Testis (tissue), 2 donors: ENCODE measurements at regions not wholly inside any gene's neighbourhood (a gene's known extent, or its start where the extent isn't known, plus 50 kb on each side); places are given as distances from the start of the nearest gene placed in this dataset.

ENCODE experiments used
- DNase-seq: peaks from one replicate; pipeline ENCODE4 v3.0.0-alpha.2; 2019
- H3K27ac ChIP-seq, 2 donors: fragments of 200-600 bp; sonication (generic); one replicate each; pipeline ENCODE4 v1.5.1; 2019
- H3K27me3 ChIP-seq: fragments of 200-600 bp; sonication (generic); one replicate; pipeline ENCODE4 v1.5.1; 2019
- H3K36me3 ChIP-seq: fragments of 200-600 bp; sonication (generic); one replicate; pipeline ENCODE4 v1.5.1; 2017; ENCODE audit warnings: low read depth; ENCODE audit errors: missing control alignments
- H3K4me1 ChIP-seq: fragments of 200-600 bp; sonication (generic); one replicate; pipeline ENCODE4 v1.5.1; 2019
- H3K4me3 ChIP-seq, 2 donors: fragments of 200-600 bp; sonication (generic); one replicate each; pipeline ENCODE4 v1.5.1; 2017 to 2019
- H3K9me3 ChIP-seq: fragments of 200-600 bp; sonication (generic); one replicate; pipeline ENCODE4 v1.5.1; 2017
- POLR2A ChIP-seq: fragments of 450-650 bp; IDR thresholded peaks from one replicate; pipeline ENCODE4 v1.6.1; 2017; ENCODE audit warnings: antibody characterized with exemption, mild to moderate bottlenecking, moderate library complexity
- WGBS, 2 donors: methylation state at CpG; one replicate each; pipeline ENCODE4 v1.1.5; 2018; 5-methylcytosine and 5-hydroxymethylcytosine counted together
- intact Hi-C: fragments of 100-400 bp; cut with DNase I; formaldehyde crosslinking; loops from one replicate; pipeline ENCODE4 v1.15.1; 2023; ENCODE audit warnings: low total_unique reads
- TF ChIP-seq, protein P1 (sequence below), 3 experiments: fragments of 450-650 bp in 2 of 3; fragments of 200-600 bp in 1 of 3; sonication (generic) in 1 of 3; IDR thresholded peaks; one replicate each; pipeline ENCODE4 v1.5.1; 2016 to 2019; ENCODE audit warnings: antibody characterized with exemption in 3 of 3, mild to moderate bottlenecking in 2 of 3, moderate library complexity in 1 of 3

DNA sequence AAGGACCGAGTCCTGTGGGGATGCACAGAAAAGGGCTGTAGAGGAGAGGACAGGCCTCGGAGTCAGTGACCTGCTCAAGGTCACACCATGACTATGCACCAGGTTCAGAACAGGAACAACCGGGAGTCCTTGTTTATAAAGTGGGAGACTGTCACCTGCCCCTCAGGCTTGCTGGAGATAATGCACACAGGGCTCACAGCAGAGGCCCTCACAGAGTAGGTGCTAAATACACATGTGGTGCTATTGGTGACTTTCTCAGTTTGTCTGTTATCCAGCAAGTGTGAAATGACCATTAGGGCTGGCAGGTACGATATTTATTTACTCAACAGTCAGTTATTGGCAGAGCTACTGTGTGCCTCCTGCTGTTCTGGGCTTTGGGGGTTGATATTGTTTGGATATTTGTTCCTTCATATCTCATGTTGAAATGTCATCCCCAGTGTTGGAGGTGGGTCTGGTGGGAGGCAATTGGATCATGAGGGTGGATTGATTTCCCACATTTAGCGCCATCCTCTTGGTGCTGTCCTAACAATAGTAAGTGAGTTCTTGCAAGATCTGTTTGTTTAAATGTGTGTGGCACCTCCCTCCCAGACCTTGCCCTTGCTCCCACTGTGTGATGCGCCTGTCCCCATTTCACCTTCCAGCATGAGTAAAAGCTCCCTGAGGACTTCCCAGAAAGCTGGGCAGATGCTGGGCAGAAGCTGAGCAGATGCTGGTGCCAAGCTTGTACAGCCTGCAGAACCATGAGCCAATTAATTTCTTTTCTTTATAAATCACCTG, 162.1 kb upstream of the MPHOSPH6 start:
- intact Hi-C loops = no loop called here
- TF ChIP-seq, protein P1, sequence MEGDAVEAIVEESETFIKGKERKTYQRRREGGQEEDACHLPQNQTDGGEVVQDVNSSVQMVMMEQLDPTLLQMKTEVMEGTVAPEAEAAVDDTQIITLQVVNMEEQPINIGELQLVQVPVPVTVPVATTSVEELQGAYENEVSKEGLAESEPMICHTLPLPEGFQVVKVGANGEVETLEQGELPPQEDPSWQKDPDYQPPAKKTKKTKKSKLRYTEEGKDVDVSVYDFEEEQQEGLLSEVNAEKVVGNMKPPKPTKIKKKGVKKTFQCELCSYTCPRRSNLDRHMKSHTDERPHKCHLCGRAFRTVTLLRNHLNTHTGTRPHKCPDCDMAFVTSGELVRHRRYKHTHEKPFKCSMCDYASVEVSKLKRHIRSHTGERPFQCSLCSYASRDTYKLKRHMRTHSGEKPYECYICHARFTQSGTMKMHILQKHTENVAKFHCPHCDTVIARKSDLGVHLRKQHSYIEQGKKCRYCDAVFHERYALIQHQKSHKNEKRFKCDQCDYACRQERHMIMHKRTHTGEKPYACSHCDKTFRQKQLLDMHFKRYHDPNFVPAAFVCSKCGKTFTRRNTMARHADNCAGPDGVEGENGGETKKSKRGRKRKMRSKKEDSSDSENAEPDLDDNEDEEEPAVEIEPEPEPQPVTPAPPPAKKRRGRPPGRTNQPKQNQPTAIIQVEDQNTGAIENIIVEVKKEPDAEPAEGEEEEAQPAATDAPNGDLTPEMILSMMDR (IDR thresholded peaks at IDR 0.05) = no peak
- no peak for TF ChIP-seq POLR2A
- WGBS, 2 donors = 89 to 90% methylated on average over 6 of the region's 6 CpGs
- no peaks in the 10 kb centered on the region for H3K27me3 ChIP-seq
- no peak overlapping the region for H3K4me3 ChIP-seq
- no peak for DNase-seq
- no peaks in the 10 kb centered on the region for H3K36me3 ChIP-seq
- no peak overlapping the region for H3K27ac ChIP-seq
- no peaks in the 10 kb centered on the region for H3K4me1 ChIP-seq
- no peaks in the 10 kb centered on the region for H3K9me3 ChIP-seq

DNA sequence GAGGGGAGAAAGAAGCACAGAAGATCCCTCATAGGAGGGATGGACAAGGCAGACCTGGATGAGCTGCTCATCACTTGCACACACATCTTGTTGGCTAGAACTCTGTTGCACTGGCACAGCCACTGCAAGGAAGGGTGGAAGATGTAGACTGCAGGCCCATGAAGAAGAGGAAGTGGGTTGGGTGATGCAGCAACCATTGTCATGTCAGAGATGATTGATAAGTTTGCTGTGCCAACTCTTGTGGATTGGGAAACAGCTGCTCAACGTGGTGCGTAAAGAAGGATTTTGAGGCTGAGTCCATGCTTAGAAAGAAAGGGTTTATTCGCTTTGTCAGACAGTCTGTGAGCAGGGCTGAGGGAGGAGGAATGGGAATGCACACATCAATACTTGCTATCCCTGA, 161.4 kb upstream of the MPHOSPH6 start:
- intact Hi-C loops = no loop called here
- WGBS, 2 donors = 87 to 92% methylated on average over 3 of the region's 3 CpGs

GRCh38 chr16:82329504-82330192, 159.6 kb upstream of the MPHOSPH6 start:
- intact Hi-C loops = no loop called here
- DNase-seq = no peak
- H3K4me3 ChIP-seq = no peak overlapping the region
- TF ChIP-seq, protein P1 (IDR thresholded peaks at IDR 0.05) = no peak
- no peak for TF ChIP-seq POLR2A
- H3K27me3 ChIP-seq = no peaks in the 10 kb centered on the region
- H3K4me1 ChIP-seq = no peaks in the 10 kb centered on the region
- WGBS, 2 donors = 85 to 87% methylated on average over 11 of the region's 11 CpGs
- H3K9me3 ChIP-seq = no peaks in the 10 kb centered on the region
- H3K36me3 ChIP-seq = no peaks in the 10 kb centered on the region
- H3K27ac ChIP-seq = no peak overlapping the region

More for the DNA sequence above, 161.4 kb upstream of the MPHOSPH6 start:
- TF ChIP-seq, protein P1 (IDR thresholded peaks at IDR 0.05) = no peak
- Histone ChIP-seq H3K27ac (no peak overlapping the region), H3K9me3 (no peaks in the 10 kb centered on the region), H3K4me3 (no peak overlapping the region), H3K36me3 (no peaks in the 10 kb centered on the region), H3K4me1 (no peaks in the 10 kb centered on the region), H3K27me3 (no peaks in the 10 kb centered on the region)
- DNase-seq = no peak

DNA sequence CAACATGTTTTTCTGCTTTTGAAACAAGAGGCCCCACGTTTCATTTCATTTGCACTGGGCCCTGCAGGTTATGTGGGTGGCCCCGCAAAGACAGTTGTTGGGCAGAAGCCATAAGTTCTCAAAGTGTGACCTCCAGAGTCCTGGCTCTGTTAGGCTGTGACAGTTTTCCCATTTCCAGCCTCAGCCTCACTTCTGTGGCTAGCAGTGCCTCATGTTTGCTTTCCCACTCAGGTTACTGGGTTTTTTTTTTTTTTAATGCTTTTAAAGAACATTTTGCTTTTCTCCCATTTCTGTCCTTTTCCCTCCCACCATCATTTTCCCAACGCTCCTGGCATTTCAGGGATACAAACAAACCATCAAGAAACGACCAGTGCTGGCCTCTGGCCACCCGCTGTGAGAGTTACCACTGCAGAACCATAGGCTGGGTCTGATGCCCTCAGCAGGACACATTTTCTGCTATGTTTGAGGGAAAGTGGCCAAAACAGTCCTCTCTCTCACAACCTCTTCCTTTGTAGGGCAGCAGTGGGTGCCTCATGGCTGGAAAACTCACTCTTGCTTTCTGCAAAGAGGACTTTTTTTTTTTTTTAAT, 159.0 kb upstream of the MPHOSPH6 start:
- TF ChIP-seq, protein P1 (IDR thresholded peaks at IDR 0.05) = no peak
- TF ChIP-seq POLR2A = no peak
- no peaks in the 10 kb centered on the region for H3K9me3 ChIP-seq
- H3K4me3 ChIP-seq = no peak overlapping the region
- no peaks in the 10 kb centered on the region for H3K36me3 ChIP-seq
- DNase-seq = no peak
- intact Hi-C loops = no loop called here
- H3K4me1 ChIP-seq = no peaks in the 10 kb centered on the region
- WGBS, 2 donors = 60 to 61% methylated on average over 5 of the region's 5 CpGs
- no peaks in the 10 kb centered on the region for H3K27me3 ChIP-seq
- H3K27ac ChIP-seq = no peak overlapping the region
